Hepatic stellate cell (primary cell): ENCODE measurements at regions not wholly inside any gene's neighbourhood (a gene's known extent, or its start where the extent isn't known, plus 50 kb on each side); places are given as distances from the start of the nearest gene placed in this dataset.
"Not testable (repeated sequence)": the region's sequence is repeated elsewhere in the genome, so short reads cannot be mapped to it uniquely, and the experiment has no call there.

Experiments used
- DNase-seq: peaks from one replicate; pipeline ENCODE4 v3.0.0; 2011; ENCODE audit warnings: low spot score

DNA sequence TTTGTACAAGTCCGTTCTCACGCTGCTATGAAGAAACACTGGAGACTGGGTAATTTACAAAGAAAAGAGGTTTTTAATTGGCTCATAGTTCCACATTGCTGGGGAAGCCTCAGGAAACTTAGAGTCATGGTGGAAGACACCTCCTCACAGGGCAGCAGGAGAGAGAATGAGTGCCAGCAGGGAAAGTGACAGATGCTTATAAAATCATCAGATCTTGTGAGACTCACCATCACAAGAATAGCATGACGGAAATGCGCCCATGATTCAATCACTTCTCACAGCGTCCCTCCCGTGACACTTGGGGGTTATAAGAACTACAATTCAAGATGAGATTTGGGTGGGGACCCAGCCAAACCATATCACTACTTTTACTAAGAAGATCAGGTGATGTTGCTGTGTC is 285.8 kb downstream of the TMX3 start:
- no peak for DNase-seq

DNA sequence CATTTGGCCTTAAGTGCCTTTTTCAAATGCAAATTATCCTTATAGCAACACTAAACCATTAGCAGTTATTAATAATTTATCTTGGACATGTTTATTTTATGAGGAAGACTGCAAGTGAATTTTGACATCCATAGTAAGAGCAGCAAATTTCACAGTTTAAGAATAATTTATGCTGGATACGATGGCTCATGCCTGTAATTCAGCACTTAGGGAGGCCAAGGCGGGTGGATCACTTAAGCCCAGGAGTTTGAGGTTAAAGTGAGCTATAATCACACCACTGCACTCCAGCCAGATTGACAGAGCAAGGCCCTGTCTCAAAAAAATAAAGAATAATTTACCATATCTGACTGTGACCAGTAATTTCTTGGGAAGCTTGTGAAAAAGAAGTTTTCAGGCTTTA is 286.2 kb downstream of the TMX3 start:
- DNase-seq, result no peak

DNA sequence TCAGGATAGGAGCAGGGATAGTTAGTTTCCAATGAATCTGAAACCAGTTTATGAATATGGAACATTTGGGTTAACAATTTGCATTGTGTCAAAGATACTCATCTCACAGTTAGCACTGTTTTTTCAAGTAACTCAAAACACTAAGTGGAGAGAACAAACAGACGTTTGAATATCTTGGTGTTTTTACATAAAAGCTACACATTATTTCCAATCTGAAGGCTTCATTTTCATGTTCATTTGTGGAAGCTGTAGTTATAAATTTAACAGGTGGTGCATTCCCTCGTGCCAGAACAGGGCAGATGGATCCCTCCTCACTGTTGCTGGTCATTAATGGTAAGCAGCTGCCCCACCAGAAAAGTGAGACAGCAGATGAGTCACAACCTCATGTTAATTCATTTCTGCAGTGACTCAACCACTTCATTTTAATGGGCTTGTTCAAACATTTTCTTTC is 286.9 kb downstream of the TMX3 start:
- no peak for DNase-seq

DNA sequence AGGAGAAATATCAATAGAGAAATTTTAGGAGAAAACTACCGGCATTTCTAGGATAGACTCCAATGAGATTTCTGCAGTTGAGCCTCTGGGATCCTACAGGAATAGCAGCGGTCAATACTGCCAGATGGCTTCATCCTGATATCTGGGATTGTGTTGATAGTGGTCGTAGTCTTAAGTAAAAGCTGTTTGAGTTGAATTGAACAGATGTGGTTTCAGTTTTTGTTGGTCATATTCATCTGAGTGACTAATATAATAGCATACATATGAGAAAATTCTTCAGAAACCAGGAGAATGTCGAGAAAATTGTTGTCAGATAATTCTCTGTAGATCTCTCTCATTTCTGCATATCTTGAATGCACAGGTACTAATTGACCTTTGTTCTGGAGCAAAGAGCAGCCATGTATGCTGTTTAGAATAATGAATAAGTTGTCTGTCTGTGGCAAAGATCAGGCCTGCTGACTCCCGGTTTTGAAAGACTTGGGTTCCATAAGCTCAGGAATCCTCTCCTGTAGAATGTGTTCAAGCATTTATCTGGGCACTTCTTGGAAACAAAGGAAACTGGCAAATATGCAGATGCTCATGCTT is 288.1 kb downstream of the TMX3 start:
- DNase-seq, result no peak

DNA sequence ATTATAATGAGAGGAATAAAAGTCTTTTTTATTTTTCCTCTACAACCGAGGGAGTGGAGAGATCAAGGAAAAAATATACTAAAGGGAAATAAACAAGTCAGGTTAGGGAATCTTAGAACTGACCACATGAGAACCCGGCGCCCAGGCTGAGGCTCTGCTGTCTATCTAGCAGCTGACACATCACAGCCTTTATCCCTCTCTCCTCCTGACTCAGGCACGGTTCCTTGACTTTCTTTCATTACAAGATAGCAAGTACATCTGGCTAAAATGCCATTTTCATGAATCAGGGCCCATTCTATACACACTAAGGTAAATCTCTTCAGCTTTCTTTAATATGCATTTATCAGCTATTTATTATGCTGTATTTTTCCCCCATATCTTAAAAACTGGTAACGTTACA is 296.0 kb downstream of the TMX3 start:
- DNase-seq, result no peak

DNA sequence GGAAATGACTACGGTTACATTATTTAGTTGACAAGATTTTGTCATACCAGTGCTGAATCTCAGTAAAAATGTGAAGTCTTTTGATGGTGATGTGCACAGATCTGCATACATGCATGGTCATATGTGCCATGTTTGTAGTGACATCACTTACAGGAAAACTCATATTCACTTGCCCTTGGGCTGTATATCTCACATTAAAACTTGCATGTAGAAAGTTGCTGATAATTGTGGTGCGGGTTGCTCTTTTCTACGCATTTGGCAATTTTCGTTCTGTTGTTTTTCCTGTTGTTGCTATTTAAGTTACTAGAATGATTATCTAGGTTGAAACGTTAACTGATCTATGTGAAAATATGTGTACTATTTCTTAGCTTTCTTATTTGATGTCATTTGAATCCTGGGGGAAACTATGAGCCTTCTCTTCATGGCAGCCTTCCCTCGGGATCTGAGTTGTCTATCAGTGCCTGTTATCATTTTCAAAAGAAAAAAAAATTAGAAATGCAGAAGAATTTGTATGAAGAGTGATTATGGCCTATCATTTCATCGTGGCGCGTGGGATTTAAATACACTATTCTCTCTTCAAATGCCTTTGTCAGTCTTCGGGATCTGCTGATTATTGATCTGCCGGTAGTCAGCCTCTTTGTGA is 296.6 kb downstream of the TMX3 start:
- no peak for DNase-seq

DNA sequence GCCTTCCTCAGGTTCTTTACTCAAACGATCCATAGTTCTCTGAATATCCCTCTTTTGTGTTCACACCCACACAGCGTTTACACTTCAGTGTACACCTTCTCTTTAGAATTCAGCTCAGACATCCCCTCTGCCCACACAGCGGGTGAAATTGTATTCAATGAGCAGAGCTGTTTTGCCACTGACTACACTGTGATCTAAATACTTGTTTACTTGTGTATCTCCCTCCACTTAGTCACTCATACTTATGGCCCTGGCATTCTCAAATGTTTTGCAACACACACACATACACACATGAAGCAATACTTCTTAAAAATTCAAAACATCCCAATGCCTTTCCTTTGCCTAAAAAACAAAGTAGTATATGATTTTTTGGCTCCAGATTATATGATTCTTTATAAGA is 297.1 kb downstream of the TMX3 start:
- DNase-seq, result no peak

DNA sequence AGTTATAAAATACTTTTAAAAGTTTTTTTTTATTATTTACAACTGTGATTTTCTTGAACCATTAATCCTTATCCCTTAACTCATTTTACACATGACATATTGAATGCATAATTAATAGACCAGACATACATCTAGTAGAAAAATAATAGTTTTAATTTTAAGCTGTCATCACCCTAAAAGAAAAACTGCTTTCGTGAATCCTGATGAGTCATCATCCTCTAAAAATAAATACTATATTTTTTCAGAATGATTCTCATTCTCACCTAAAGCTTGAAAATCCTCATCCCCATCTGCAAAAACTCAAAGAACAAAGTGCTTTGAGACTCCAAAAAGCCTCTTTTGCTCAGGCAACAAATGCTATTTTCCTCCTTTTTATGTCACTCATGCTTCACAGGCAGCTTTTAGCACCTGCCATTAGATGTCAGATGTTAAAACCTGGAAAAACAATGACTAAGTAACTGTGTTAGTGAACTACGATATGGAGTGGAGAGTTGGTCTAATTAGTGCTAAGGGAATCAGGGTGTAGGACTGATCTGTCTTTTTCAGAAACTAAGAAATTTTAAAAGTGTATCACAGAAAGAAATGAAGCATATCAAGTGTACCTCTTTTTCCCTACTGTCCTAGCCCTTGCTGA is 297.6 kb downstream of the TMX3 start:
- DNase-seq, result no peak

DNA sequence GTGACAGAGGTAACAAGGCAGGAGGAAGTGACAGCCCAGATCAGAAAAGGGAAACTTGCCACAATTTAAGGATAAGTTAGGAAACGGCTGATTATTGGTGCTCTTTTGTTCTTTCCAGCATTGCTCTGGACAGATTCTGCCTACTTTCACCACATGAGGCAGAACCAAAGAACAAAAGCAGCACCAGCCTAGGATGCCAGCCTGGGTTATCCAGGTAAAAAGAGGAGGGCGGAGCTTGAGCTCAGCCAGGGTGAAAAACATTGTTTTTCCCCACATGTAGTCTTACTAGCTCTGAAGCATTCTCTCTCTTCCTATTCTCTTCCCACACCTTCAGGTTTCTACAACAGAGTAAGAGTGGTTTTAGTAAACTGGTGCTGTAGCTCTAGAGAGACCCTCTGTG is 300.5 kb downstream of the TMX3 start:
- no peak for DNase-seq

DNA sequence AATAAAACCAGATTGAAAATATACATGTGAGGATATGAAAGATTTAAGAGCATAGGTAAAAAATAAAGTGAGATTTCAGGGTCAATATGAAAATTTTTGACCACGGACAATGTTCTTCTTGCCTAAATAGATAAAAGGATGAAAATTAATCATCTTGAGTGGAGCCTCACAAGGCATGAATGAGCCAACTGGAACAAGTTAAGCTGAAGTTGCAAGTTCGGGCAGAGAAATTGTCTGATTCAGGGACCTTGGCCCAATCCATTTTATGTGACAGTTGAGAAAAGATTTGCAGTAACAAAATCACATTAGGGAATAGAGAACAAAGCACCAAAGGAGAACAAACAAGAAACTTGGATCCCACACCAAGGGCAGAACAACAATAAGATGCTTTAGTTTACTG is 305.3 kb downstream of the TMX3 start:
- DNase-seq, result no peak

DNA sequence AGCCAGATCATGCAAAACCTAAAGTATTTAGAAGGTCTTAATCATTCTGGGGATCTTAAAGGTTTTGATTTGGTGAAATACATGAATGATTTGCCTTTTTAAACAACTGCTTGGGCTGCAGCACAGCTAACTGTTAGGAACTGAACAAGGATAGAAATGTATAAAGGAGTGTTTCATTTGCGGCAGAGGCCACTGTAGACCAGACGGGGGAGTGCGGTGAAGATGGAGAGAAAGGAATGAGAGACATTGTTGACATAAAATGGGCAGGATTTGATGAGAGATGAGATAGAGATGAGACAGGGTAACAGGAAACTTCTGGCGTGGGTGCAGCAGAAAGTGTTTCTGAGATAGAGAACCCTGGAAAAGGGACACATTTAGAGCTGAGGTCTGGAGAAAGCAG is 308.1 kb downstream of the TMX3 start:
- DNase-seq, result no peak

DNA sequence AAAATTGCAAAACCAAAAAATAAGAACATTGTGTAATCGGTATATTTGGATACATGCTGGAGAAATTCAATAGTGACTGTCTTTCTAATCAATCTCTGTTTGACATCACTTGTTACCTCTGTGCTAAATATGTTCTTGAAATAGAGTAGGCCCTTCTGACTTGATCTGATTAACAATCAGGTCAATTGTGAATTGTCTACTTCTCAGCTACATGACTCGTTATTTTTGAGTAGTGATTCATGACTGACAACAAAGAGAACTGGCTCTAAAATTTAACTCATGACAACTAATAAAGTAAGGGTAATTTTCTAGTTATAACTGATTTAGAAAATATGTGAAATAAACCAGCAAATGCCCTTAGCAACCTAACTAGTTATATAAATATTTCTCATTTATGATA is 312.1 kb downstream of the TMX3 start:
- no peak for DNase-seq

DNA sequence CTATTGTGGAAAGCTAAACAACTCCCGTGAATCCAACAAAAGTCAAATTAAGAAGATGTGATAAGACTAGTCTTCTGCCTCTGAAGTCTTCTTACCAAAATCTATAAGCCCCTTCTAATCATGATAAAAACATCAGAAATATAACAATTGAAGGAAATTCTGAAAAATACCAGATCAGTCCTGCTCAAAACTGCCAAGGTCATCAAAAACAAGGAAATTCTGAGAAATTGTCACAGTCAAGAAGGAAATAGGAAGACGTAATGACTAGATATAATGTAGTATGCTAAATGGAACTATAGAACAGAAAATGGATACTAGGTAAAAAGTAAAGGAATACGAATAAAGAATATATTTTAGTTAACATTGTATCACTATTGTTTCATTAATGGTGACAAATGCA is 314.0 kb downstream of the TMX3 start:
- no peak for DNase-seq

DNA sequence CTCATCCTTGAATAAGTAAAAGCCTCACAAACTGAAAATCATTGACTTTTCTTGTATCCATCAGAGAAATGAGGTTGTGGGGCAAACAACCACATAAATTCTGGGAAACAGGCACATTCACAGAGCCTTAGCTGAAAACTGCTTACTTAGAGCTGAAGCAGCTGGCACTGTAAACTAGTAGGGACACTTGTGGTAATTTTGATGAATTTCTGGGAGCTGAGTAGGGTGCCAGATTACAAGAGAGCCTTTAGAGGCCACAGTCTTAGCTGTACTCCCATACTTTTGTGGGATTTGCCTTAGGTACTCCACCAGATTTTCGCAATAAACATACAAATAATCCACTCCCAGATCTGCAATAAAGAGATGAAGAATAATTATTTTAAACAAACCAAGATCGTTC is 315.2 kb downstream of the TMX3 start:
- DNase-seq, result no peak

DNA sequence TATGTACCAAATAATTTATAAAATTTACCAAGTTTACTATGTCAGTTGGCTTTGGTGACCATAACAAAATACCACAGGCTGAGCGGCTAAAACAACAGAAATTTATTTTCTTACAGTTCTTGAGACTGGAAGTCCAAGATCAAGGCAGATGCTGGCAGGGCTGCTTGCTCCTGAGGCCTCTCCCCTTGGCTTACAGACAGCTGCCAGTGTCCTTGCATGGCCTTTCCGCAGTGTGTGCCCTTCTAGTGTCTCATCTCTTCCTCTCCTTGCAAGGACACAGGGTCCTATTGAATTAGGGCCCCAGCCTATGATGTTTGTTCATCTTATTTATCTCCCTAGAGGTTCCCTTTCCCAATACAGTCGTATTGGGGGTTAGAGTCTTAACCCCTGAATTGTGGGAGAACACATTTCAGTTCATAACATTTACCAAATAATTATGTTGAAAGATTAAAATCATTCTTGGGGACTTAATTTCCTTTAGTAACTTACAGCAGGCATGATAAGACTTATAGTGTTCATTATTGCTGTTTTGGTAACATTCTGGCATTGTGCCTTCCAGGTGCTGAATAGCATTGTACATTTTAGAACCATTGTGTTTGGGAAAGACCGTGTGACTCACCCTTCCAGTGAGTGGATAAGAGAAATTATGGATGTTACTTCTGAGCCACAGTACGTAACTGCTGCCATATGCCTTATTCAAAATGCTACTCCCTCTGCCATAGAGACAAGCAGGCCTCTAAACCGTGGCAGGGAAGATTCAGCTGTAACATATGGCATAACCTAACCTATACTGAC is 317.5 kb downstream of the TMX3 start:
- DNase-seq, result no peak

DNA sequence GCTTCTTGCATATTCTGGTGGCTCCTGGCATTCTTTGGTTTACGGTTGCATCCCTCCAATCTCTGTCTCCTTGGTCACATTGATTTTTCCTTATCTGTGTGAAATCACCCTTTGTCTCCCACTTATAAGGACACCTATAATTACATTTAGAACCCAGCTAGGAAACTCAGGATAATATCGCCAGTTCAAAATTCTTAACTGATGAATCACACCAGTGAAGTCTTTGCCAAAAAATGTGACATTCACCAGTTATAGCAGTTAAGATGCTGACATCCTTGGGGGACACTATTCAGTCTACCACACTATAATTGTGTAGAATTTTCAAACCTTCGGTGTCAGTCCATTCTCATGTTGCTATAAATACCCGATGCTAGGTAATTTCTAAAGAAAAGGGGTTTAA is 320.2 kb downstream of the TMX3 start:
- peak; percentile 16 for DNase-seq

DNA sequence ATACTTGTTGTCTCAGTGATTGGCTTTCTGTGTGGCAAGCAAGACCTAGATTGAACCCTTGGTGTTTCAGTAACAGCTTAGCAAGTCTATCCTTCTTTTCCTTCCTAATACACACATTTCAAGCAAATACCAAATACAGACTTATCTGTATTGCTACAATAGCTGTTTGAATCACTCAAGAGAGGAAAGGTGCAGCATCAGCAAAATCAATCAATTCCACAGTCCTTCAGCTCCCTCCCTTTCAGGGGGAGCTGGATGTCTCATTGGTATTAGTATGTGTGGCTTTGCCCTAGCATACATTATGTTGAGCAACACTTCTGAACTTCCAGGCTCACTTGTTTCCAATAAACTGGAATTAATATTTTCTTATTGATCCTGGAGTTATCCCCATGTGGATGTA is 323.1 kb downstream of the TMX3 start:
- DNase-seq, result no peak

DNA sequence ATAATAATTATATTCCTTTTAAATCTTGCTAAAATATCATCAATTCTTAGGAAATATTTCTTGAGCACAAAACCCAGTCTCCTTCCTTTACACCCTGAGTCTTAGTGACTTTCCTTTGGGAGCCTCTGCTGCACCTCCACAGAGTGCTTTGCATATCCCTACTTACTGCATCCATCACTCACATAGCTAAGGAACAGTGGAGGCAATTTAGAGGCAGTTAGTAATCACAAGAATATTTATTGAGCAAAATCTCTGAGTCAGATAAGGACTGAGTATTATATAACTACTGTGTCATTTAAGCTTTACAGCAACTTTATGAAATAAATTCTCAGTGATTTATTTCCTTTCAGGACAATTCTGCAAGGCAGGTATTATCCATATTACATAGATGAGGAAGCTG is 327.7 kb downstream of the TMX3 start:
- no peak for DNase-seq

DNA sequence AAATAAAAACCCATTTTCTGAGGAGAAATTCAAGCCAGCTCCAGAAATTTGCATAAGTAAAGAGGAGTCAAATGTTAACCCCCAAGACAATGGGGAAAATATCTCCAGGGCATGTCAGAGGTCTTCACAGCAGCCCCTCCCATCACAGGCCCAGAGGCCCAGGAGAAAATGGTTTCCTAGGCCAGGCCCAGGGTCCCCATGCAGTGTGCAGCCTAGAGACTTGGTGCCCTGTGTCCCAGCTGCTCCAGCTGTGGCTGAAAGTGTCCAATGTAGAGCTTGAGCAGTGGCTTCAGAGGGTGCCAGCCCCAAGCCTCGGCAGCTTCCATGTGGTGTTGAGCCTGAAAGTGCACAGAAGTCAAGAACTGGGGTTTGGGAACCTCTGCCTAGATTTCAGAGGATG is 330.9 kb downstream of the TMX3 start:
- DNase-seq, result not testable (repeated sequence)

DNA sequence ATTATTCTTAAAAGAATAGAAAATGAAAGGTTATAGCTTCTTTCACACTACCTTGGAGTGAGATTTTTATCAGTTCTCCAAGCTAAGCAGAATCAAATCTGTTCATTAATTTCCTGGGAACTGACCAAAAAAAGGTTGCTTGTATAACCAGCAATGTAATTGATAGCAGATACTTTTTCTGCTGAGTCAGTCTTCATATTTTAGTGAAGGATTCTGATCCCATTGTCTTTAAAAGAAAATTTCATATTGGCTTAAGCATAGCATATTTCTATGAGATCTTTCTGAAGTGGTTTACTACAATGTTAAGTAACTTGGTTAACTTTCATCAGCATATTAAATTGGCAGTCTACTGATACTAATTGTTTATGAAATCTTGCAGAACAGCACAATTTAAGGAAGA is 338.0 kb downstream of the TMX3 start:
- DNase-seq, result no peak

DNA sequence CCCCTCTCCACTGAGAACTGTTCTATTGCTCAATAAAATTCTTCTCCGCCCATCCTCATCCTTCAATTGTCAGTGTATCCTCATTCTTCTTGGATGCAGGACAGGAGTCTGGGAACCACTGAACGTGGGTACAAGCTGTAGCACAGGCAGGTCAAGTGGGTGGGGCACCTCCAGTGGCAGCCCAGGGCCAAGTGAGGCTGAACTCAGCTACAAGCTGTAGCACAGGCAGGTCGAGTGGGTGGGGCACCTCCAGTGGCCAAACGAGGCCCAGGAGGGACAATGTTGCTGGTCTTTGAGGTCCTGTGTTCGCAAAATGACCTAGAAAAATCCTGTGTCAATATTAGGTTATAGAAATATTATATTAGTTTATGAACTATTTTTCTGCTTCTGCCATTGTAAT is 352.0 kb downstream of the TMX3 start:
- DNase-seq, result no peak

DNA sequence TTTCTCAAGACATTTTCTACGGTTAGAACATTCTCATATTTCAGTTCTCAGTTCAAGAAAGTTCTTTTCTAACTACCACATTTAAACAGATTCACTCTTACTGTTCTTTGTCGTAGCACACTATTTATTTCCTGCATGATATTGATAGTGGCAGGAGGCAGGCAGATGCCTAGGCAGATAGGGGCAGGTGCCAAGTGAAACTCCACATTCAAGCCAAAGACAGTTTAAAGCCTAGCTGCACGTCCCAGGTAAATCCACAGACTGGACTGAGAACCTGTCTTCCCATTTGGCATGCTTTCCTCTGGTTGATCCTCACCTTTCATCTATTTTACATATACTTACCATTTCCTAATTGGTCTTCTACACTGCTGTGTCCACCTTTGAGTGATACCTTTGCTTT is 359.3 kb downstream of the TMX3 start:
- no peak for DNase-seq

DNA sequence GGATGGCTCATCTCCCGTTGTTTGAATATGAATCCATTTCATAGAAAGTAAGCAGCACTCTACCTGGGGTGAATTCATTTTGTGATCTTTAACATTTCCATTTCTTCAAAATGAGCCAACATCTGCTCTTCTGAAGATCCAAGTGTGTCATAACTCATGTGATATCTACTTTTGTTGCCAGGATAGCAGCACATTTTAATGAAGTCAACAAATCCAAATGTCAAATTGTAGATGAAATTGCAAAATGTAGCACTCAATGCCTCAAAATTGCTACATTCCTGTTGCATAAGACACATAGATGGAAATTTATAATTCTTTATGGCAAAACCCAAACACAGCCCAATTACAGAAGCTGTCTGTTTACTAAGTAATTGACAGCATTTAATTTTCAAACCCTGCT is 360.7 kb downstream of the TMX3 start:
- DNase-seq, result no peak
